ENCODE measurements at regions not wholly inside any gene's neighbourhood (a gene's known extent, or its start where the extent isn't known, plus 50 kb on each side); places are given as distances from the start of the nearest gene placed in this dataset.

DNA sequence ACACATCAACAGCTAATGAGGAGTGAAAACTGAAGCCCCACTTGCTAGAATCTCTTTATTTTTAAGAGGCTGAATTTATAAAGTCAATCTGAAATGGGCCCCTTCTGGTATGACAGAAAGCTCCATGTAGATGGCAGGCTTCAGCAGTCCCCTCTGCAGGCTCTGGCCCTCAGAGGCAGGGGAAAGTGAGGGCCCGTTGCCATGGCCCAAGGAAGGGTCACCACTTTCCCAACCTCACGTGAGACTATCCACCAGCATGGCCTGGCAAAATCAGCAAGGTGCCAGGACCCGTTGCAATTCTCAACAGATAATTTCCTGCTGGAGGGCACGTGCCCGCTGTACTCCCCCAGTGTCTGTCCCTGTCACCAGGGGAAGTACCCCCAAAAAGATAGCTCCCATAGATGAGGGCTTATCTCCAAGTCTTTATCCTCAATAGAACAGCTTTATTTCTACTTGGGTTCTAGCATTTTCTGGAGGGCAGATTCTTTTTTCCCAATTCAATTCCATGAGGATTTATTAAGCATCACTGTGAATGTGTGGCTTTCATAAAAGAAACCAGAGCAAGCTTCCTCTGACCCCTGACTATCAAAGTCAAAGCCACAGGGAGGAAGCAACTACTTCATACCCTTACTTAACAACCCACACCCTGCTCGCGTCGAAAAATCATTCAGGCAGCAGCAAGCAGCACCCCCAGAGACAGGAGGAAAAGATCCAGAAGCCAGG lies 85.4 kb upstream of the FSTL4 start:
- no peaks in the 10 kb centered on the region for H3K4me1 ChIP-seq (ENCODE audit: insufficient read depth, low read length)
- intact Hi-C loops (cut with micrococcal nuclease): no loop called here
- H3K36me3 ChIP-seq (ENCODE audit: low read depth, low read length): no peaks in the 10 kb centered on the region
- no TSS peak for BruUV-seq (replicated peaks)
- CTCF ChIA-PET: no interaction called here
- no peaks in the 10 kb centered on the region for H3K9me2 ChIP-seq (replicated peaks; ENCODE audit: low read length)
- DNase-seq (no peak), ATAC-seq (no peak)
- TF ChIP-seq EZH2 (IDR thresholded peaks at IDR 0.05; ENCODE audit: low read length, unreplicated experiment) (no peak), EZH2phosphoT487 (IDR thresholded peaks at IDR 0.05; ENCODE audit: borderline replicate concordance, low read length) (no peak)
- TF ChIP-seq, protein P1, sequence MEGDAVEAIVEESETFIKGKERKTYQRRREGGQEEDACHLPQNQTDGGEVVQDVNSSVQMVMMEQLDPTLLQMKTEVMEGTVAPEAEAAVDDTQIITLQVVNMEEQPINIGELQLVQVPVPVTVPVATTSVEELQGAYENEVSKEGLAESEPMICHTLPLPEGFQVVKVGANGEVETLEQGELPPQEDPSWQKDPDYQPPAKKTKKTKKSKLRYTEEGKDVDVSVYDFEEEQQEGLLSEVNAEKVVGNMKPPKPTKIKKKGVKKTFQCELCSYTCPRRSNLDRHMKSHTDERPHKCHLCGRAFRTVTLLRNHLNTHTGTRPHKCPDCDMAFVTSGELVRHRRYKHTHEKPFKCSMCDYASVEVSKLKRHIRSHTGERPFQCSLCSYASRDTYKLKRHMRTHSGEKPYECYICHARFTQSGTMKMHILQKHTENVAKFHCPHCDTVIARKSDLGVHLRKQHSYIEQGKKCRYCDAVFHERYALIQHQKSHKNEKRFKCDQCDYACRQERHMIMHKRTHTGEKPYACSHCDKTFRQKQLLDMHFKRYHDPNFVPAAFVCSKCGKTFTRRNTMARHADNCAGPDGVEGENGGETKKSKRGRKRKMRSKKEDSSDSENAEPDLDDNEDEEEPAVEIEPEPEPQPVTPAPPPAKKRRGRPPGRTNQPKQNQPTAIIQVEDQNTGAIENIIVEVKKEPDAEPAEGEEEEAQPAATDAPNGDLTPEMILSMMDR (conservative IDR thresholded peaks at IDR 0.05; ENCODE audit: low read depth, low read length): no peak
- H4K20me1 ChIP-seq (ENCODE audit: low read length): no peaks in the 10 kb centered on the region
- H3K9ac ChIP-seq (ENCODE audit: low read length): no peak overlapping the region
- H3K4me2 ChIP-seq (ENCODE audit: low read length): no peak overlapping the region
- POLR2A ChIA-PET (ENCODE audit: unreplicated experiment): no interaction called here
- no peak overlapping the region for H3K4me3 ChIP-seq (ENCODE audit: low read length)
- H3K27me3 ChIP-seq (ENCODE audit: low read length): no peaks in the 10 kb centered on the region
- no peaks in the 10 kb centered on the region for H3F3A ChIP-seq (ENCODE audit: low read length, unreplicated experiment)
- H3K27ac ChIP-seq (ENCODE audit: low read length): no peak overlapping the region
- H3K9me3 ChIP-seq (ENCODE audit: low read length): no peaks in the 10 kb centered on the region
- no peak overlapping the region for H2AFZ ChIP-seq (ENCODE audit: low read length)
- no peaks in the 10 kb centered on the region for H3K79me2 ChIP-seq (ENCODE audit: low read length)

DNA sequence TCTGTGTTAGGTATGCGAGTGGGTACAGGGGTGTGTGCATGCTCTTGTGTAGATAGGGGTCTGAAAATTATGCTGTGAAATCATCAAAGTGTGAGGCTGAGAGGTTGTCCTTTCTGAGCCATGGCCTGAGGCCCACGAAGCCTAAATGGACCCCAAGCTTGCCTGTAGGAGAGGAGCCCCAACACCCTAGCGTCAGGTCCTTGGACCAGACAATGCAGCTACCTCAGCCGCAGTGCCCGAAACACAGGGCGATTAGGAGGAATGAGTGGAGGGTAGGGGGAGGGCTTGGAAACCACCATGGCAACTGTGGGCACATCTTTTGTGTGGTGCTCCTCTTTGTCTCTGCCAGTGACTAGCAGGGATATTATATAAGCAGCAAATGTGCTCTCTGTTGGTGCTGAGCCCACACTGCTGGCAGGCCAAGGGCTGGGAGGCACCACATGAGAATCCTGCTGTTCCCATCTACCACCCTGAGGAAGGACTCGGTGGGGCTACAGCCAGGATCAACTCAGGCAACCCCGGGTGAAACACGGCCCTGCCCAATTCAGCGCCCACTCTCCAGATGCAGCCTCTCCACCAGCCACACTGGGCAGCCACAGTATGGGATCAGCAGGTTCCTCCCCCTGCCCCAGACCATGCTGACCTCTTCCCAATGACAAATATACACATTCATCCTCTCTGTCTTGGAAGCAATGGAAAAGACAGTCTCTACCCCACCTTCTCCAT lies 84.6 kb upstream of the FSTL4 start:
- Histone ChIP-seq H4K20me1 (ENCODE audit: low read length) (no peaks in the 10 kb centered on the region), H3K9me3 (ENCODE audit: low read length) (no peaks in the 10 kb centered on the region), H3F3A (ENCODE audit: low read length, unreplicated experiment) (no peaks in the 10 kb centered on the region), H3K27me3 (ENCODE audit: low read length) (no peaks in the 10 kb centered on the region), H3K4me2 (ENCODE audit: low read length) (no peak overlapping the region), H3K4me1 (ENCODE audit: insufficient read depth, low read length) (peaks cover 5% of the 10 kb centered on the region), H3K79me2 (ENCODE audit: low read length) (no peaks in the 10 kb centered on the region), H3K9ac (ENCODE audit: low read length) (no peak overlapping the region), H3K9me2 (replicated peaks; ENCODE audit: low read length) (no peaks in the 10 kb centered on the region), H3K4me3 (ENCODE audit: low read length) (no peak overlapping the region), H3K27ac (ENCODE audit: low read length) (no peak overlapping the region), H3K36me3 (ENCODE audit: low read depth, low read length) (no peaks in the 10 kb centered on the region), H2AFZ (ENCODE audit: low read length) (no peak overlapping the region)
- CTCF ChIA-PET: no interaction called here
- no TSS peak for BruUV-seq (replicated peaks)
- intact Hi-C loops (cut with micrococcal nuclease): no loop called here
- DNase-seq (no peak), ATAC-seq (no peak)
- POLR2A ChIA-PET (ENCODE audit: unreplicated experiment): no interaction called here
- TF ChIP-seq EZH2 (IDR thresholded peaks at IDR 0.05; ENCODE audit: low read length, unreplicated experiment): no peak
- TF ChIP-seq EZH2phosphoT487 (IDR thresholded peaks at IDR 0.05; ENCODE audit: borderline replicate concordance, low read length): no peak
- TF ChIP-seq, protein P1 (conservative IDR thresholded peaks at IDR 0.05; ENCODE audit: low read depth, low read length): no peak

DNA sequence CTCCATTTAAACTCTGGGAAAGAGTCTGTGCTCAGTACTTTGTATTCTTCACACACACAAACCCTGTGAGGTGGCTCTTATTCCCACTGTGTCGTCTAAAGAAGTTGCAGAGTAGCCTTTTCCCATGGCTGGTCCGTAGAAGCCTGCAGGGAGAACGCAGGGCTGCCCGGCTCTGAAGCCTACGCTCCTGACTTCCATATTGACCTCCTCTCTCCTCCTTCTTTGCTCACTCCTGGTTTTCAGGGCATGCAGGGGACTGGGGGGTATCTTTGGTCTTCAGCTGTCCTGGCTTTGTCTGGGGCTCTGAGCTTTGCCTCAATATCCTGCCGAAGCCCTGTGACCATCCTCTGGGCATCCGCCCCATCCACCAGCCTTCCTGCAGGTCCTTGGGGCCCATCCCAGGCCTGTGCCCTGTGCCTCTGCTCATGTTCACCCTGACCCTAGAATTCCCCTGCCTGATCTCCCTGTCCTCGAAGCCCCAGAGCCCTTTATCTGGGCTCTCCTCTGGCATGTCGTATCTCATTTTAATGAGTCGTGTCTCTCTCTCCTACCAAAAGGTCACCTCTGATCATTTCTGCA lies 83.8 kb upstream of the FSTL4 start:
- H3K79me2 ChIP-seq (ENCODE audit: low read length): no peaks in the 10 kb centered on the region
- H3K4me3 ChIP-seq (ENCODE audit: low read length): no peak overlapping the region
- H3K9ac ChIP-seq (ENCODE audit: low read length): no peak overlapping the region
- H2AFZ ChIP-seq (ENCODE audit: low read length): no peak overlapping the region
- no peaks in the 10 kb centered on the region for H3K9me2 ChIP-seq (replicated peaks; ENCODE audit: low read length)
- no peaks in the 10 kb centered on the region for H3K36me3 ChIP-seq (ENCODE audit: low read depth, low read length)
- ATAC-seq: no peak
- no TSS peak for BruUV-seq (replicated peaks)
- H3K27me3 ChIP-seq (ENCODE audit: low read length): no peaks in the 10 kb centered on the region
- H3F3A ChIP-seq (ENCODE audit: low read length, unreplicated experiment): no peaks in the 10 kb centered on the region
- ChIA-PET POLR2A (ENCODE audit: unreplicated experiment) (no interaction called here), CTCF (no interaction called here)
- TF ChIP-seq, protein P1 (conservative IDR thresholded peaks at IDR 0.05; ENCODE audit: low read depth, low read length): no peak
- TF ChIP-seq EZH2phosphoT487 (IDR thresholded peaks at IDR 0.05; ENCODE audit: borderline replicate concordance, low read length): no peak
- no peaks in the 10 kb centered on the region for H4K20me1 ChIP-seq (ENCODE audit: low read length)
- DNase-seq: no peak
- no peak overlapping the region for H3K4me2 ChIP-seq (ENCODE audit: low read length)
- H3K9me3 ChIP-seq (ENCODE audit: low read length): no peaks in the 10 kb centered on the region
- H3K4me1 ChIP-seq (ENCODE audit: insufficient read depth, low read length): peaks cover 13% of the 10 kb centered on the region
- intact Hi-C loops (cut with micrococcal nuclease): no loop called here
- no peak overlapping the region for H3K27ac ChIP-seq (ENCODE audit: low read length)

Measured in PC-3 (cell line).